Tongue (tissue), 1 donor: ENCODE measurements at regions not wholly inside any gene's neighbourhood (a gene's known extent, or its start where the extent isn't known, plus 50 kb on each side); places are given as distances from the start of the nearest gene placed in this dataset.
A peak's percentile ranks its signal among the peaks of the same experiment; 100 is the strongest.
"Not testable (repeated sequence)": the region's sequence is repeated elsewhere in the genome, so short reads cannot be mapped to it uniquely, and the experiment has no call there.

Source experiments
- DNase-seq: peaks from one replicate; pipeline ENCODE4 v3.0.0-alpha.2; 2015

DNA sequence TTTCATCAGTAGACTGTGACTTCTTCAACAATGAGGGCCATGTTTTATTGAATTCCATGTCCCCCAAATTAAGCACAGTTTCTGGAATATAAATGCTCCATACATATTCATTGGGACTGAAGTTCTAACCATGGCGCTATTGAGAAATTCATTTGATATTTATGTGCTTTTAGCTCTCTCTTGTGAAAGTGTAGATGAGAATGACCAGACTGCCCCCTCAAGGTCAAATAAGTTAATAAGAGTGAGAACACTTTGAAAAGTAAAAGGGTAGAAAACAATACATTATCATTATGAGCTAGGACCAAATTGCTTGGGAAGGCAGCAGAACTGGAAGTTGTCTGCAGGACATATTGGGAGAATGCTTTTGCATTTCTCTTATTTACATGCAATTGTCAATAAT is 597.9 kb downstream of the EPM2A start:
- peak; percentile 14 for DNase-seq

DNA sequence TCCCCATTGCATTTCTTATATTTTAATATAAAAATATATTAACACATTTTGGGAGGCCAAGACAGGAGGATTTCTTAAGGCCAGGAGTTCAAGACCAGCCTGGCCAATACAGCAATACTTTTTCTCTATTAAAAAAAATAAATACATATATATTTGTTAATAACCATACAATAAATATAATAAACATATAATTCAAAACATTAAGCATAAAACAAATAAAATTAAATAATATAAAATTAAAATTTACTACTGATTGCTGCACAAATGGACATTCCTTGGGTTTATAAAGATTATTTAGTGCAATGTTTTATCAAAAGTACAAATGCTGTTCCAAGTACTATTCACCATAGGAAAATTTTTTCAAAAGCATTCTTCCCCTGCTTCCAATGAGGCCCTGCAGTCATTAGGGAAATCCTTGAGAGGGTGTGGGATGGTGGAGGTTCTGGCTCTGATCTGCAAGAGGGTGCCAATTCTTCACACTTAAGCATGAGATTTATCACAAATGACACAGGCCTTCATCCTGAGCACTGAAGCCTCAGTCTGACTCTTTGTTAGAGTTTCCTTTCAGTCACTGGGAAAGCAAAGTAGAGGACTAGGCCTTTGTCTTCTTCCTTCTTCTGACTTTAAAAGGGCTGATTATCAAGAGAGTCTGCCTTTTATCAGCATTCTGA is 596.7 kb downstream of the EPM2A start:
- DNase-seq = no peak

DNA sequence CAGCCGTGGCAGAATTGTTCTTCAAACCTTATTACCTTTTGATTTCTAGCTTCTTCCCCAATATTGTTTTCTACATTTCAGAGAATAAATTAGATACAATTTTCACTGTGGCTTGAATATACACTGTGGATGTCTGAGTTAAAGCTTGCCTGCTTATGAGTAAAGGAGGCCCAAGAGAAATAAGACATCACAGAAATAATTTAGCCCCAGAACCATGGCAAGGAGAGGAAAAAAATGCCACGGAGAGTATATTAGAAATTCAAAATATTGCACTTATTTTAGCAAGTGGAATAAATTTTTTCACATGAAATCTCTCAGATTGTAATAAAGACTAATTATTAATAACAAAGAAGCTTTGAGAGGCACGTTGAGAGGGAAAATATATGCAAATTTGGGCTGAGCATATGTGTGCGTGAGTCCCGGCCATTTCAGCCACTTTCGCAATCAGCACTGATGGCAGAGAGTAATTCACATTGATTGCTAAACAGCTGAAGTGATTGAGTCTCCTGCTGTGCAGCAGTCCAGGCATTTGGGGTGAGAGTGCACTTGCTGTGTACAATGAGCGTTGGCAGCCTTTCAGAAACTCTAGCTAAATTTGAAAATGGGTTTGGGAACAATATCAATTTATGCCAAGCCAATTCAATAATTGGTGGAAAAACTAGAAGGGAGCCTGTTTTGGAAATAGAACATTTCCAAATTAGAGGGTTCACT is 596.0 kb downstream of the EPM2A start:
- no peak for DNase-seq

DNA sequence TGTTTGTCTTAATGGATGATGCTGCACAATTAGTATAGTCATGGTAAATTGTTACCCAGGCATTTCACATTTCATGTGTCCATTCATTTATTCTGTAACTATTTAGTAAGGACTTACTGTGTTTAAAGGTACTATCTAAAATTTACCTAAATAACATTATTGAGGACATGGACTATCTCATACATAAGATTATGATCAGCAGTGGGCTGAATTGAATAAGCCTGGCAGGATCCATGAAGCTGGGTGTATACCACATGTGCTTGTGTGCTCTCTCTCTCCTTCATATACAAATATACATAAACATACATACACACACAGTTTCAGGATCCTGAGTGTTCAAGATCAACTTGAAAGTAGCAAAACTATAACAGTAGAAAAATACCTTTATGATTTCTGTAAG is 595.4 kb downstream of the EPM2A start:
- DNase-seq = no peak

DNA sequence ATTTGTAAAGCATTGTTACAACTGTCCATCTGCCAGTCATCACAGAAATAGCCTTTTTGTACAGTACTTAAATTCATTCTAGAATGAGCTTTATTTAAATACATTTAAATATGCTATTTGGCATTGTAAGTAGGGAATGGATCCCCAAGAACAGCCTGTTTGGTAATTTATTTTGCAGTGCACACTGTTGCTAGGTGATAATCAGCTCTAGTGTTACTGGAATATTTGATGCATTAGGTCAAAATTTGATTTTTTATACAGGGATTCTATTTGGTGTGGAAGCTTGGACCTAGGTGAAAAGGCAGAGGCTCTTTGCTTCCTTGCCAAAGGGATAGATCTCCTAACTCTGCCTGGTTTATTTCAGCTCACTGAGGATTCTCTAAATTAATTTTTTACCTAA is 593.7 kb downstream of the EPM2A start:
- no peak for DNase-seq

DNA sequence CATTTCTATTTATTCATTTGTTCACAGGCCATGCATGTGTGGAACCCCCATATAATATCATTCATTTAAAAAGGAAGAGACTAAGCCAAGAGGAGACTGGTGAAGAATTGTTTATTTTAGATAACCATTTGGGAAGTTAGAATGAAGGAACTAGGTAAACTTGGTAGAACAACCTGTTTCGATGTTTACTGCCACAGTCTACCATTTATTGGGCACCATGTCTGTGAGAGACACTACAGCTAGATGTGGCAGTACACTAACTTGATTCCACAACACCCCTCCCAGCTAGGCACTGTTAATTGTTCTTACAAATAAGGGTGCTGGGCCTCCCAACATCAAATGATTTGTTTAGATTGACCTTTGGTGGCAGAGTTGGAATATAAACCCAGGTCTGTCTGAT is 592.4 kb downstream of the EPM2A start:
- no peak for DNase-seq

DNA sequence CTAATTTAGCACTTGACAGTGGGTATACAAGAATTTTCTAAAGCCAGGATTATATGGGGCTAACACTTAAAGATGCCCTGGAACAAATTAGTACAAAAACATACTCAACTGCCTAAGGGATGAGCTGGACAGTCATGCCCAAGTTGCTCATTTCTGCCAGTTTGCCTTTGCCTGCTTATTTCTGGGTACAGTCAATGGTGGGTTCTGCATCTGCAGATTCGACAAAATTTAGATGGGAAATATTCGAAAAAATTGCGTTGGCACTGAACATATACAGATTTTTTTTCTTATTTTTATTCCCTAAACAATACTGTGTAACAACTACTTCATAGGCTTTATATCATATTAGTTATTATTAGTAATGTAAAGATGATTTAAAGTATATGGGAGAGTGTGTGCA is 591.9 kb downstream of the EPM2A start:
- DNase-seq = no peak

DNA sequence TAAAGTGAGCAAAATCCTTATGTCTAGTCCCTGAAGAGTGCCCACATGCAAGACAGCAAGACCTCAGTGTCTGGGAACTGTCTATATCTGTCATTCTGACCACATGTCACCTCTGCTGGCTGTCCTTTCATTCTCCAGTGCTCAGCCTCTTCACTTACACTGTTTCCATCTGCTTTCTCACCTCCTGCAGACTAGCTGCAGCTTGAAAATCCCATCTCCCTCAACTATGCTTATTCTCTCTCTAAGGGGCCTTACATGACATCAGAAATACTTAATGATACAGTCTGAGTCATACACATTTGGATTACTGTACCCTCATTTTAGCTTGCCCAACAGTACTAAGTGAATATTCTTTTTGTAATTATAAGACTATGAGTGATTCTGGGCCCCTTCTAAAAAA is 587.8 kb downstream of the EPM2A start:
- no peak for DNase-seq

DNA sequence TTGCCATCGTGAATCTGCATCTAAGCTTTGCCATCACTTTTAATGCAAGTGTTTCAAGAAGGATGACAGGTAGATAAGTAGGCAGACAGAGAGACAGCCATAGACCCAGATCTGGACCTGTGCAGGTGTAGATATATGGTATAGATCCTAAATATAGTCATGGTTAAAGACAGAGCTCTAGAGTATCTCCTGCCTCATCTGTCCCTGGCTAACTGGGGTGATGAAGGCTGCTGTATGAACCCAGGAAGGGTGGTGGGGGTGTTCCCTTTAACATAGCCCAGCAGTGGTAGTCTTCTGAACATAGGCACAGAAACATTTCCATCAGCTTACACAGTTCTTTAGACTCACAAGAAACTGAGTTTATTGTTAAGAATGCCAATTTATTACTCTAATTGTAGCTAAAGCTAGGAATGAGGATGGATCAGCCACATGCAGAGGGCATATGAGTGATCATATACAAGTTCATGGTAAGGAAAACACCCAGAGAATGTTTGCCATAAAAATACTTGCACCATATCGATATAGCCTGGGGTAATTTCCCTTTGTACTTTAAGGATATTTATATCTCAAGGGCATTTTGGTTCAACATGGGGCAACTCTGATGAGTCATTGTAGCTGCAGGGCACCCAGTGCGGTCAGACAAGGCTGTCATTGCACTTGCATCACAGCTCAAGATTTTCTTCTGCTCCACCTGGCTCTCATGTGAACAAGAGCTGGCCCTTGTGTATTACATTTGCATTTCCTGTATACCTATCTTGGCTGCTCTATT is 587.2 kb downstream of the EPM2A start:
- DNase-seq = no peak

DNA sequence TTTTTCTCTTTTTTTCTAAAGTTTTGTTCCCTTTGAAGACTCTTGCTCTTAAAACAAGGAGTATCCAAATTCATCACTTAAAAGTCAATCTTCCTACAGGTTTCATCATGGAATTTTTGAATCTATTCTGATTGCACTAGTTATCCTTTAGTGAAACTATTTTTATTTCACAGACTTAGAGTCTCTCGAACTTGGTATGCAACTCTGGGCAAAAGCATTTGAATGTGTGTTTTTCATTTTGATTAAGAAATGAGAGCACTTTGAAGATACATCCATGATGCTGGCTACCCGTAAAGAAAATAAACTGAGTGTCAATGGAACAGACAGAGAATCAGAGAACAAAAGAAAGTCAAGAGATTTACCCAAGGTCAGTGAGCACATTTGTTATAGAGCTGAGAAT is 586.5 kb downstream of the EPM2A start:
- no peak for DNase-seq

DNA sequence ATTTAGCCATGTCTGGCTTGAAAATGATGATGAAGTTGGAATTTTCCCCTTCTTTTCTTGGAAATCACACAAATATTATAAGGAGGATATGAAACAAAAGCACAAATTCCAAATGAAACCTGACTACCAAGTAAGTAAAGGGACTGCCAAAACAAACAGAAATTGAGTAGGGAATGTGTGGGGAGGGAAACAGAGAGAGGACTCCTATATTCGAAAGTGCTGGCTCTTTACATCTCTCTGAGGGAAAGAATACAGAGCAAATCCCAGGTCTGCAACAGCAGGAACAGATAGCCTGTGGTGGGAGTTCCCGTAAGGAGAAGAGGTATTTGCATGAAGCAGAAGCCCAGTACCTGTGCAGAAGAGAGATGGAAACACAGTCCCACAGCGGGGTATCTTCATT is 583.7 kb downstream of the EPM2A start:
- DNase-seq = no peak

DNA sequence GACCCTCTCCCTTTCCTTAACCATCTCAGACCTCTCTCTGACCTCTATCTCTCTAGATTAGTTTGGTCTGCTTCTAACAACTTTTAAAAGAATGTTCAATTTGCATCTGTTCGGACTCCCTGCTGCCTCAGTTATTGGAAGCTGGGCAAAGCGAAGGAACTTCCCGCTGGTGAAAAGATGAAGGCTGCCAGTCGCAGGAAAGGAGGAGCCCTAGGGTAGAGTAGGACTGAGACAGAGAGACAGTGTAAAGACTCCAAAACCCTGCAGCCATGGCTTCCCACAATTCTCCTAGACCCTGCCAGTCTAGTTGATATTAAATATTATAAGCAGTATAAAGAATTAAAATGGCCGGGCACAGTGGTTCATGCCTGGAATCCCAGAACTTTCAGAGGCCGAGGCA is 581.8 kb downstream of the EPM2A start:
- no peak for DNase-seq

DNA sequence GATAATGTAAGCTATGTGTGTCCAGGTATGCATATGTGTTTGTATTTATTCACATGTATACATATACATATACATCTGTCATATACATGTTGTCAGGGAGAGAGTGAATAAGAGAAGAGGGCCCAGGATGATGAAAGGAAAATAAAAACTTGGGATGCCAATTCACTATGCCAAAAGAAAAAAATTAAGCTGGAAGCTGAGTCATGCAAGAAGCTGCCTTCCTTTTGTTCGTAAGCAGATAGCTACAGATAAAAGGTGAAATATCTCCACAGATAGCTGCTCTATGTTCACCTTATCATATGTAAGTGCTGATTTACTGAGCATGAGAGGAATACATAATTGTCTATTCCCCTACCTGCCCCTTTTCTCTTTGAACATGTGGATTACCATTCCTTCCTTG is 579.9 kb downstream of the EPM2A start:
- DNase-seq = no peak

DNA sequence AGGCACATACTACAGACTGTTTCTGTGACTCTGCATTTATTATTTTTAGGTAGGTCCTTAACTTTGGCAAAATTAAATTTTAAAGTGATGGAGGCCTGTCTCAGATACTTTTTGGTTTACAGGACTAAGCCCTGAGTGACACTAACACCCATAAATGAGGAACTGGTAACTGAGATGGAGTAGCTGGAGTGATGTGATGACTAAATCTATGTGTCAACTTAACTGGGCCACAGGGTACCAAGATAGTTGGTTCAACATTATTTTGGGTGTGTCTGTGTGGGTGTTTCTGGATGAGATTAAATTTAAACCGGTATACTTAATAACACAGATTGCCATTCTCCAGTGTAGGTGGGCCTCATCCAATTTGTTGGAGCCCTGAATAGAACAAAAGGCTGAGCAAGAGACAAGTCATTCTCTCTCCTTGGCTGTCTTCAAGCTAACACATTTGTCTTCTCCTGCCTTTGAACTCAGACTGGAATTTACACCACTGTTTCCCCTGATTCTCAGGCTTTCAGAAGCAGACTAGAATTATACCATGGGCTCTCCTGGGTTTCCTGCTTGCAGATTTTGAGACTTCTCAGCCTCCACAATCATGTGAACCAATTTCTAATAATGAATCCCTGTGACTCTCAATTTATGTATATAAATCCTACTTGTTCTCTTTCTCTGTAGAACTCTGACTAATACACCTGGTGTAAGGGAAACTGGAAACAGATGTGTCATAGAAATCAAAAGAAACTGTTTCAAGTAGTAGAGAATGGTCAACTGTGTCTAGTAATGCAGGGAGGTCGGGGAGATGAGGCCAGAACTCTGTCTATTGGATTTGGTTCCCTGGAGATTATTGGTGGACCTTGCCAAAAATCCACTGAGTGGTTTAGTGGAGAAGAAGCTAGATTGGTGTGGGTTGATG is 579.2 kb downstream of the EPM2A start:
- DNase-seq = no peak

DNA sequence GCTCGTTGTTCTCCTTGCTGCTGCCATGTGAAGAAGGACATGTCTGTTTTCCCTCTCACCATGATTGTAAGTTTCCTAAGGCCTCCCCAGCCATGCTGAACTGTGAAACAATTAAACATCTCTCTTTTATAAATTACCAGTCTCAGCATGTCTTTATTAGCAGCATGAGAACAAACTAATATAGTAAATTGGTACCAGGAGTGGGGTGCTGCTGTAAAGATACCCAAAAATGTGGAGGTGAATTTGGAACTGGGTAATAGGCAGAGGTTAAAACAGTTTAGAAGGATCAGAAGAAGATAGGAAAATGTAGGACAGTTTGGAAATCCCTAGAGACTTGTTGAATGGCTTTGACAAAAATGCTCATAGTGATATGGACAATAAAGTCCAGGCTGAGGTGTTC is 576.7 kb downstream of the EPM2A start:
- not testable (repeated sequence) for DNase-seq

DNA sequence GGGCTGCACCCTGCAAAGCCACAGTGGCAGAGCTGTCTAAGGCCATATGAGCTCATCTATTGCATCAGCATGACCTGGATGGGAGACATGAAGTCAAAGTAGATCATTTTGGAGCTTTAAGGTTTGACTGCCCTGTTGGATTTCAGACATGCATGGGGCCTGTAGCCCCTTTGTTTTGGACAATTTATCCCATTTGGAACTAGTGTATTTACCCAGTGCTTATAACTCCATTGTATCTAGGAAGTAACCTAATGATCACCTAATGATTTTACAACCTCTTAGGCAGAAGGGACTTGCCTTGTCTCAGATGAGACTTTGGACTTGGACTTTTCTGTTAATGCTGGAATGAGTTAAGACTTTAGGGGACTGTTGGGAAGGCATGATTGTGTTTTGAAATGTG is 575.4 kb downstream of the EPM2A start:
- no peak for DNase-seq

DNA sequence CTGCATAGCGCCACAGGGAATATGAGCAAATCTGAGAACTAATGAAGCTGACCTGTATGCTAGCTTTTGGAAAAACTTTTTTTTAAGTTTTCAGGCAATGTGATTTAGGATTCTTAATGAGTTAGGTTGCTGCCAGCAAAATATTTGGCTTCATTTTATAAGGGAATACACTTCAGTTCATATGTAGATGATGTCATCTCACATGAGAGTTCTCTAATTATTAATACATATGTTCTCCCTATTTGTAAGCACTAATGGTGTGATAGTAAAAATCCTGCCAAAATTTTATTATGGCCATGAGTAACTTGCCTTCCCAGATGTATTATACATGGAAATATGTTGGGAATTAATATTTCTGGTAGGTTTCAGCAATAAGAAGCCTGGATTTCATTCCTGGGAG is 573.8 kb downstream of the EPM2A start:
- DNase-seq = peak; percentile 8

DNA sequence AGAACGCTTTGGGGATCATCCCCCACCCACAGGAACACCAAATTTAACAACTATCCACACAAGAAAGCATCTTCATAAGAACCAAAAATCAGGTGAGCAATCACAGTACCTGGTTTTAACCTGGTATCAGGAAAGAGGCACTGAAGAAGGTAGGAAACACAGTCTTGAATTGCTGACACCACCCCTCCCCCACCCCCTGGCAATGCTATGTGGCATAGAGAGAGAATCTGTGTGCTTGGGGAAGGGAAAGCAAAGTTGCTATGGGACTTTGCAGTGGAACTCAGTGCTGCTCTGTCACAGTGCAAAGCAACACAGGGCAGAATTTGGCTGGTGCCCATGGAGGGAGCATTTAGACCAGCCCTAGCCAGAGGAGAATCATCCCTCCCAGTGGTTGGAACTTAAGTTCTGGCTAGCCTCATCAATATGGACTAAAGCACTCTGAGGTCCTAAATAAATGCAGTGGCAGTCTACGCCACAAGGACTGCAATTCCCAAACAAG is 565.5 kb downstream of the EPM2A start:
- DNase-seq = no peak

DNA sequence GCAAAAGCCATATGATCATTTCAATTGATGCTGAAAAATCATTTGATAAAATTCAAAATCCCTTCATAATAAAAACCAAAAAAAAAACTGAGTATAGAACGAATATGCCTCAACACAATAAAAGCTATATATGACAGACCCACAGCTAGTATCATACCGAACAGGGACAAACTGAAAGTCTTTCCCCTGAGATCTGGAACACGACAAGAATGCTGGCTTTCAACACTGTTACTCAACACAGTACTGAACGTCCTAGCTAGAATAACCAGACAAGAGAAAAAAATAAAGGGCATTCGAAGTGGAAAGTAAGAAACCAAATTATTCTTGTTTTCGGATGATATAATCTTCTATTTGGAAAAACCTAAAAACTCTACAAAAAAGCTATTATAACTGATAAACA is 559.9 kb downstream of the EPM2A start:
- DNase-seq = no peak

DNA sequence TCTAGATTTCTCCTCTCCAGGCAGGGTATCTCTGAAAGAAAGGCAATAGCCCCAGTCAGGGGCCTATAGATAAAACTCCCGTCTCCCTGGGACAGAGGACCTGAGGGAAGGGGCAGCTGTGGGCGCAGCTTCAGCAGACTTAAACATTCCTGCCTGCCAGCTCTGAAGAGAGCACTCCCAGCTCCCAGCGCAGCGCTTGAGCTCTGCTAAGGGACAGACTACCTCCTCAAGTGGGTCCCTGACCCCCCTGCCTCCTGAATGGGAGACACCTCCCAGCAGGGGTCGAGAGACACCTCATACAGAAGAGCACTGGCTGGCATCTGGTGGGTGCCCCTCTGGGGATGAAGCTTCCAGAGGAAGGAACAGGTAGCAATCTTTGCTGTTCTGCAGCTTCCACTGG is 556.9 kb downstream of the EPM2A start:
- DNase-seq = no peak

DNA sequence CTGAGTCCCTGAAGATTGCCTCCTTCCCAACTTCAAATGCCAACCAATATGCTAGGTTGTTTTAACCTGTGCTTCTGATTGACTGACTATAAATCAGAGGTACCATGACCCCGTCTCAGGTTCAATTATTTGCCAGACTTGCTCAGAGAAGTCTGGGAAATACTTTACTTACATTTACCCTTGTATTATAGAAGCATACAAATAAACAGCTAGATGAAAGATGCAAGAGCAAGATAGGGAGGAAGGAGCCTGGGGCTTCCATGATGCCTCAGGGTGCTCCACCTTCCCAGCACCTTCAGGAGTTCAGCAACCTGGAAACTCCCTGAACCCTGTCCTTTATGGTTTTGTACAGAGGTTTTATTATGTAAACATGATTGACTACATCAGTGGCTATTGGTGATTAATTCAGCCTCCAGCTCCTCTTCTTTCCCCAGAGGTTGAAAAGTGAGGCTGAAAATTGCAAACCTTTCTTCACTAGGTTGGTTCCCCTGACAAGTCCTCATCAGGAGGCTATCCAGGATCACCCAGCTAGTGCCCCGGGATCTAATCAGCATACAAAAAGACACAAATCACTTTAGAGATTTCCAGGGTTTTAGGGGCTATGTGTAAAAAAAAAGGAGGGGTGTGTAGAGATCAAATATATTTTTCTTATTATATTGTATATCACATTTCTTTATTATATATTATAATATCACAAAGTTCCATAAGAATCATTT is 547.7 kb downstream of the EPM2A start:
- DNase-seq = no peak

DNA sequence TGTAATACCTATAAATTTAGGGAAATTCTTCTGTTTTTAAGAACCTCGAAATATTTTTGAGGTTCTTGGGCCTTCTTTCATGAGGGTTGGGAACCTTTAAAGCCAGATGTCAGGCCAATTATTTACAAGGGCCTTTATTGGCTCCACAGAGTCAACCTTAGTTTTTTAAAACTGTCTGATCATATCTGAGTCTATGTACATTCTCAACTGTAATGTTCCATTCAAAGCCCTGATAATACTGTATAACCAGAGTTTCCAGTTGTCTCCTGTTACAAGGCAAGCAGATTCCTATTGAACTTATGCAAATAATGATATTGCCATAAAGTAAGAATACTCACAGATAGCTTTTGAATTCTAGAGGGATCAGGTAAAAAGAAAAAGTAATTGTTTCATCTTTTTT is 545.5 kb downstream of the EPM2A start:
- no peak for DNase-seq
